ENCODE measurements at regions not wholly inside any gene's neighbourhood (a gene's known extent, or its start where the extent isn't known, plus 50 kb on each side); places are given as distances from the start of the nearest gene placed in this dataset.

DNA sequence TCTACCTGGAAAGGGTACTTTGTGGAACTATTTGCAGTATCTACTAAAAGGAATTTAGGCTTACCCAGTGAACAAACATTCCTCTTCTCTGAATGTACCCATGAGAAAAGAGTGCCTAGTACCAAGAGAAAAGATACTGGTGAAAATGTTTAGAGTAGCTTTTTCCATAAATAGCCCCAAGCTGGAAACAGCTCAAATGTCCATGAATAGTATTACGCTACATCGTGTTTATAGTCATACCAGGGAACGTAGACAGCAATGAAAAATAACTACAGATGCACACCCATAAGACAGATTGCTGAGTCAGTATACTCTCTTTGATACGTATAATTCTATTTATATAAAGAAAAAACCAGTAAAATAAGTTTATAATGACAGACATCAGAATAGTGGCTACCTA, 285.9 kb downstream of the KLF6 start:
- TF ChIP-seq, protein P1, sequence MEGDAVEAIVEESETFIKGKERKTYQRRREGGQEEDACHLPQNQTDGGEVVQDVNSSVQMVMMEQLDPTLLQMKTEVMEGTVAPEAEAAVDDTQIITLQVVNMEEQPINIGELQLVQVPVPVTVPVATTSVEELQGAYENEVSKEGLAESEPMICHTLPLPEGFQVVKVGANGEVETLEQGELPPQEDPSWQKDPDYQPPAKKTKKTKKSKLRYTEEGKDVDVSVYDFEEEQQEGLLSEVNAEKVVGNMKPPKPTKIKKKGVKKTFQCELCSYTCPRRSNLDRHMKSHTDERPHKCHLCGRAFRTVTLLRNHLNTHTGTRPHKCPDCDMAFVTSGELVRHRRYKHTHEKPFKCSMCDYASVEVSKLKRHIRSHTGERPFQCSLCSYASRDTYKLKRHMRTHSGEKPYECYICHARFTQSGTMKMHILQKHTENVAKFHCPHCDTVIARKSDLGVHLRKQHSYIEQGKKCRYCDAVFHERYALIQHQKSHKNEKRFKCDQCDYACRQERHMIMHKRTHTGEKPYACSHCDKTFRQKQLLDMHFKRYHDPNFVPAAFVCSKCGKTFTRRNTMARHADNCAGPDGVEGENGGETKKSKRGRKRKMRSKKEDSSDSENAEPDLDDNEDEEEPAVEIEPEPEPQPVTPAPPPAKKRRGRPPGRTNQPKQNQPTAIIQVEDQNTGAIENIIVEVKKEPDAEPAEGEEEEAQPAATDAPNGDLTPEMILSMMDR (conservative IDR thresholded peaks at IDR 0.05; ENCODE audit: low read depth, low read length): no peak
- TF ChIP-seq EZH2 (IDR thresholded peaks at IDR 0.05; ENCODE audit: low read length, unreplicated experiment): no peak

All from PC-3 (cell line).